Right ventricle myocardium superior (tissue), 1 donor: ENCODE measurements at regions not wholly inside any gene's neighbourhood (a gene's known extent, or its start where the extent isn't known, plus 50 kb on each side); places are given as distances from the start of the nearest gene placed in this dataset.
"Not testable (repeated sequence)": the region's sequence is repeated elsewhere in the genome, so short reads cannot be mapped to it uniquely, and the experiment has no call there.

Experiments used
- ATAC-seq: fragments of 200-7000 bp; cut with Tn5 transposase; one replicate; pipeline ENCODE4 v1.9.1; 2020; ENCODE audit warnings: mild to moderate bottlenecking; ENCODE audit not compliant: poor library complexity
- DNase-seq: peaks from one replicate; pipeline ENCODE4 v3.0.0-alpha.2; 2020
- intact Hi-C: fragments of 100-400 bp; cut with DNase I; formaldehyde crosslinking; loops from one replicate; pipeline ENCODE4 v1.11.2; 2022
- donor health status: DM: no; HTN: yes; CAD: no; lungs with severe emphysema.

GRCh38 chr11:13150487-13150886 is 127.1 kb upstream of the BMAL1 start:
- intact Hi-C loops = loop anchor here (10.0 kb wide), 1 partner anchor 186 kb away; no protein-coding TSS in a partner anchor
- ATAC-seq (no peak), DNase-seq (no peak)

GRCh38 chr11:13152264-13152663 is 125.3 kb upstream of the BMAL1 start:
- ATAC-seq (no peak), DNase-seq (no peak)
- intact Hi-C loops = loop anchor here (10.0 kb wide), 1 partner anchor 187 kb away; no protein-coding TSS in a partner anchor

- ATAC-seq (no peak), DNase-seq (no peak)
- intact Hi-C loops = loop anchor here (10.0 kb wide), 1 partner anchor 188 kb away; no protein-coding TSS in a partner anchor
Measured at GRCh38 chr11:13152736-13153541, 124.7 kb upstream of the BMAL1 start.

- not testable (repeated sequence) for ATAC-seq
- intact Hi-C loops = loop anchor here (10.0 kb wide), 1 partner anchor 190 kb away; no protein-coding TSS in a partner anchor
Measured at GRCh38 chr11:13154374-13154773, 123.2 kb upstream of the BMAL1 start.

GRCh38 chr11:13160346-13160745 is 117.2 kb upstream of the BMAL1 start:
- no peak for DNase-seq
- intact Hi-C loops = no loop called here
- no peak for ATAC-seq

More at GRCh38 chr11:13154374-13154773, 123.2 kb upstream of the BMAL1 start:
- DNase-seq = not testable (repeated sequence)

- intact Hi-C loops = no loop called here
- no peak for DNase-seq
- no peak for ATAC-seq
Measured at GRCh38 chr11:13160806-13161205, 116.8 kb upstream of the BMAL1 start.

GRCh38 chr11:13163158-13163557 is 114.4 kb upstream of the BMAL1 start:
- intact Hi-C loops = no loop called here
- ATAC-seq (no peak), DNase-seq (no peak)

GRCh38 chr11:13166036-13166435 is 111.6 kb upstream of the BMAL1 start:
- DNase-seq (no peak), ATAC-seq (no peak)
- intact Hi-C loops = no loop called here

GRCh38 chr11:13168271-13168670 is 109.3 kb upstream of the BMAL1 start:
- intact Hi-C loops = no loop called here
- no peak for ATAC-seq
- DNase-seq = no peak

GRCh38 chr11:13169709-13170108 is 107.9 kb upstream of the BMAL1 start:
- intact Hi-C loops = no loop called here
- DNase-seq (no peak), ATAC-seq (no peak)

GRCh38 chr11:13174090-13174489 is 103.5 kb upstream of the BMAL1 start:
- ATAC-seq = no peak
- intact Hi-C loops = no loop called here
- DNase-seq = no peak

GRCh38 chr11:13183094-13183825 is 94.3 kb upstream of the BMAL1 start:
- intact Hi-C loops = loop anchor here (5.0 kb wide), 1 partner anchor 221 kb away; no protein-coding TSS in a partner anchor
- DNase-seq = no peak
- peak; percentile 67 for ATAC-seq

- DNase-seq (no peak), ATAC-seq (no peak)
- intact Hi-C loops = loop anchor here (5.0 kb wide), 1 partner anchor 222 kb away; no protein-coding TSS in a partner anchor
Measured at GRCh38 chr11:13183826-13184196, 93.8 kb upstream of the BMAL1 start.

GRCh38 chr11:13184295-13184794 is 93.2 kb upstream of the BMAL1 start:
- no peak for DNase-seq
- ATAC-seq = no peak
- intact Hi-C loops = loop anchor here (5.0 kb wide), 1 partner anchor 222 kb away; no protein-coding TSS in a partner anchor

- DNase-seq = no peak
- intact Hi-C loops = no loop called here
- ATAC-seq = no peak
Measured at GRCh38 chr11:13188179-13188578, 89.4 kb upstream of the BMAL1 start.

- ATAC-seq = no peak
Measured at GRCh38 chr11:13189561-13190426, 87.8 kb upstream of the BMAL1 start.

GRCh38 chr11:13193613-13194012 is 84.0 kb upstream of the BMAL1 start:
- ATAC-seq = no peak
- no peak for DNase-seq
- intact Hi-C loops = no loop called here

More at GRCh38 chr11:13189561-13190426, 87.8 kb upstream of the BMAL1 start:
- DNase-seq = no peak
- intact Hi-C loops = no loop called here

GRCh38 chr11:13197374-13197773 is 80.2 kb upstream of the BMAL1 start:
- ATAC-seq, intact Hi-C loops, DNase-seq: not testable (repeated sequence)
